Hematopoietic multipotent progenitor cell treated with erythropoietin and hydrocortisone succinate and interleukin-3 and kit ligand, for 15 days (in vitro differentiated cells): ENCODE measurements at regions not wholly inside any gene's neighbourhood (a gene's known extent, or its start where the extent isn't known, plus 50 kb on each side); places are given as distances from the start of the nearest gene placed in this dataset.
A peak's percentile ranks its signal among the peaks of the same experiment; 100 is the strongest.
"Not testable (repeated sequence)": the region's sequence is repeated elsewhere in the genome, so short reads cannot be mapped to it uniquely, and the experiment has no call there.

Source experiments
- DNase-seq: peaks from one replicate; pipeline ENCODE4 v3.0.0-alpha.2; 2015; ENCODE audit warnings: low spot score

DNA sequence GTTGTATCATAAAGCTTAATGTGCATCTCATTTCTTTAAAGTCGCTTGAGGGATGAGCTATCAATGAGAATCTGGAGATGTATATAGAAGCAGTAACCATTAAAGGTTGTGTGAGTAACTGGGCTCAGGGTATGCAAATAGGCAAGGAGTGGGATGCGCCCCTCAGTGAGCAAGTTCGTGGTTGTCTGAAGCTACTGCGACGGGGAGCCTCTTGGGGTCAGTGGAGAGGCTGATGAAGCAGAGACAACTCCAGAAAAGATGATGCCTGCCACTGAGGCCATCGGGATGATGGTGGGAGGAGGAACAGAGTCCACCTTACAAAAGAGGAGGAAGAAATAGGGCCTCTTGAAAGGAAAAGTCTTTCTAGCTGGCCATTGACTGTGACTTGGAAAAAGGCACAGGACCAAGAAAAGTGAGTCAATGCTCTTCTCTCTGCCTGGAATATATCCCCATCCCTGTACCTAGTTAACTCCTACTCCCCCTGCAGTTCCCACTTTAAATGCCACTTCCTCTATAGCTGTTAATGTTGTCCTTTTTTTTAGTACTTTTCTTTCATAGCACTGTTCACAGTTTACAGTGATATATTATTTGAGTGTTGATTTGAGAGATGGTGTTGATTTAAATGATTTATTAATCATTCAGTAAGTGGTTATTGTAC is 51.4 kb upstream of the LSM6 start:
- DNase-seq = no peak

DNA sequence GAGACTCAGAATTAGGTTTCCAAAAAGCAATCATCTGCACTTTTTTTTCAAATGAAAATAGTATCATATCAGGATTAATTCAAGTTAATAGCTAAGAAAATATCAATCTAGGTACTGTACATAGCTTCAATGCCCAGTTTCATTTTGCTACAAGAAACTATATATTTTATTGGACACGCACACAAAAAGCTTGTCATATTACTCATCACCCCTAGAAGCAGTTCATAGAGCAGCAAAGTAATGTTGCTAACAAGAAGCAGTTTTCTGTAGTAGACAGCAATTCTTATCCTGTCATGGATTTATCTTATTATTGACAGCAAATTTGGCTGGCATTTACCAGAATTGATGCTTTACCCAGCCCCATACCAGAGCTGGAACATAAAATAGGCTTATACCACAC is 52.3 kb upstream of the LSM6 start:
- DNase-seq = no peak

DNA sequence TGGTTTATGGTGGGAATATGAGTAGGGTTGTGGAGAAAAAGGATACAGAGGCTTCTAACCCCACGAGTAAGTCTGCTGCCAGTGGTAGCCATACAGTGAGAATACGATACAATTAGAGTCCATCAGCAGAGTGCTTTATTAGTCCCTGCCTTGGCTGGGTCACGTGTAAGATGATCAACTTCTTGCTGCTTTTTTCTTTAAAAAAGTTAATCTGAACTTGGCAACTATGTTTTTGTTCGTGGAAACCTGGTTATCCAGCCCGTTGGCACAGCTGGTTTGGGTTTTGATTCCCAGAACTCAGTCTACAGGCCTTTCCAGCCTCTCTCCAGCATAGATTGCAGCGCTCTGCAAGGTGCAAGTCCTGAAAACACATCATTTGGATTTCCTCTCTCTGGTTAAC is 53.1 kb upstream of the LSM6 start:
- no peak for DNase-seq

DNA sequence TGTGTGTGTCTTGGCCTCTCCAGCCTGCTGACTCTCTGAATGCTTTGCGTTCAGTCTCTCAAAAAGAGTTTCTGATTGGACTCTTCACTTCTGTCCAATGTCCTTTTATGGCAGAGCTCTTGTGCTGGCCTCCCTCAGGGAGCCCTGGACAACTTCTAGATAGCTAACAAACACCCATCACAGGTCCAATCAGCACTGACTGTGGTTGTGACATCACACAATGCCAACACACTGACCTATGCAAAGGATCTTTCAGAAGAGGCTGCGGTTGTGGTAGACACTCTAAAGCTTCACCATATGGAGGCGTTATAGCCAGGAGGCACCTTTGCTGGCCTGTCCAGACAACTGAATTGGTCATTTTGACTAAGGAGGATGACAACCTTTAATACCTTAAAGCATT is 53.8 kb upstream of the LSM6 start:
- no peak for DNase-seq

DNA sequence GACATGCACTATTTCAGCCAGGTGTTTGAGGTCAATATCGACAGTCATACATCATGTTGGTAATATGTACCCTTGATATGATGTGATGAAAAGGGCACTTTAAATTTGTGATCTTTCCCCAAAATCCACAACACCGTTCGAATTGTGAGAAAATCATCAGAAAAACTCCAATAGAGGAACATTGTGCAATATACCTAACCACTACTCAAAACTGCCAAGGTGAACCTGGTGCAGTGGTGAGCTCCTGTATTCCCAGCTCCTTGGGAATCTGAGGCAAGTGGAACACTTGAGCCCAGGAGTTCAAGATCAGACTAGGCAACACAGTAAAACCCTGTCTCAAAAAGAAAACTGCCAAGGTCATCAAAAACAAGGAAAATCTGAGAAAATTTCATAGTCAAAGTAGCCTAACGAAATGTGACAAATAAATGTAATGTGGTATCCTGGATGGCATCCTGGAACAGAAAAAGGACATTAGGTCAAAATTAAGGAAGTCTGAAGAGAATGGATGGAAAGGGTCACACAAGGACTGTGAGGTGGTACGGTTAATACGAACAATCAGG is 55.6 kb upstream of the LSM6 start:
- no peak for DNase-seq

DNA sequence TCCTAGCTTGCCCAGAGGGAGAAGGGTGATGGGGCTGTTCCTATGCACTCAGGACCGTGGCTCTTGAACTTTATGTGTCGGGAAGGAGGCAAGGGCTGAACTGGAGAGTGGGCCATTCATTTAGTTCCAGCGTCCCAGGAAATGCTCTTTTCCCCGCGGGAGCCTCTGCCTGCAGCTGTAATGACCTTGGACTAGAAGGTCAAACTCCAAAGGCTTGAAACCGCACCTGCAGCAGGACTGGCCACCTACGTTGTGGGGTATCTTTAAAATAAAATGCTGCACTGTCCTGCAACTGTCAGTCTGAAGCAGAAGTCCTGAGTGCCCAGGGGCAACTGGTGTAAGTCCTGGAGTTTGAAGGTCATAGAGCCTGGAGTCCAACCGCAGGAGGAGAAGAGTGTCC is 61.5 kb upstream of the LSM6 start:
- DNase-seq = no peak

DNA sequence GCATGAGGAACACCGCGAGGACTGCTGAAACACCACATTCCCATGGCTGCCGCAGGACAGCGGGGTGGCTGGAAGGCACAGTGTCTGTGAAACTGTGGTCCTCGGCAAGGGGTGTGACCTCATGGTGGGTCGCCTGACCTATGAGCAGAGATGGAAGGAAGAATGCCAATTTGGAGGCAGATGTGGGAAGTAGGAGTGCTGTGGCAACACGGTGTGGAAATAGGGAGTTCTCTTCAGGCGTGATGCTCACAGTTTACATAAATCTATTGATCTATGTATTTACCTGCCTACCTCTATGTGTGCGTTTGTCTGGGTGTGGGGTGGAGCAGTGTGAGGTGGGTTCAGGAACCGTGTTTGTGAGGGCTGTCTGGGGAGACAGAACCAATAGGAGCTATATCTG is 62.3 kb upstream of the LSM6 start:
- DNase-seq = no peak

DNA sequence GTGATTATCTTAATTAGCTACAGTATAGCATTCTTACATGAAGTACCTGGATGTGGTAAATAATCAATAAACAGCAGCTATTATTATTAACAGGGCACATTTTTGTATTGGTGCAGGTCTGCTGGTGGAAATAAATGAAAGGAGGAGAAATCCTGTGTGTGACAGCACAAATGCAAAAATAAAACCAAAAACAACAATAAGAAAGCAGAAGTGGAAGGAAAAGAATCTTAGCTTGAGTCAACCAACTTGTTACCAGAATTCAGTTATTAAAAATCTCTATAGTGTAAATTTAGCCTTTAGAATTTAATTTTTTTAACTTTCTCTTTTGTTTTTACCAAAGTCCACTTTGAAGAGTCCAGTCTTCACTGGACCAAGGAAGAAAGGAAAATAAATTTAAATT is 63.1 kb upstream of the LSM6 start:
- DNase-seq = no peak

DNA sequence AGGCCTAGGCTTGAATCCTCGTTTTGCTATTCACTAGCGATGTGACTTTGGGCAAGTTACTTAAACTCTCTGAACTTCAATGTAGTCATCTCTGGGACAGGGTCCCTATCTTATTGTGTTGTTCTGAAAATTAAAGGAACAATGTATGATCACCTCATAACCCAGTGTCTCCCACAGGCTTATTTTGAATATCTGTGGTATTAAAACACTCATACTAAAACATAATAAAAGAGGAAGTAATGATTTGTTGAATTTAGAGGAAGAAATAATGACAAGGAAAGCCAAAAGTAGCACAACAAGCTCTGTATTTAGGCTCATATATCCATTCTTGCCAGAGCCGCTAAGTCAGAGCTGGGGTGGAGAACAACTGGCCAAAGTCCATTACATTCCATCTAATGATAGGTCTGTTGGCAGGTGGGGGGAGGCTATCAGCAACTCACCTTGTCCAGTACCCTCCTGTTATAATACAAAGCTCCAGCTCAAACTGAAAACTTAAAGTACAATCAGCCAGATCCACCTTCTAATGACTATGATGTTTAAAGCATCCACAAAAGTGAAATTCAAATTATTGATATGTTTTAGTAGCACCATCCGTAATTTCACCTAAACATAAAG is 64.5 kb upstream of the LSM6 start:
- no peak for DNase-seq

DNA sequence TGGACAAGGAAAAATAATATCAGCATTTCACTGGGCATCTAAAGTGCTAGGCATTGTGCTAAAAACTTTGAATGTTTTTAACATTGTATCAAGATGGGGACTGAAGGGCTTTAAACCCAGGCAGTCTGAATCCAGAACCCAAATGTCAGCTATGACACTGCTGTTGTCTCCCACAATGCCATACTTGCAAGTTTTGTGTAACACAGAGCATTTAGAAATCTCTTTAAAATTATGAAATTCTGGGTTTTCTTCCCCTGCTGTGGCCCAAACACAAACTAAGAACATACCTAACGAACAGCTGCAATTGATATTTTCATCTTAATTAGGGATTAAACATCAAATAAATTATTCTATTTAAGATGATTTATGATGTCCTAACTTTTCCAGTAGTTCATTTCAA is 66.8 kb upstream of the LSM6 start:
- no peak for DNase-seq

DNA sequence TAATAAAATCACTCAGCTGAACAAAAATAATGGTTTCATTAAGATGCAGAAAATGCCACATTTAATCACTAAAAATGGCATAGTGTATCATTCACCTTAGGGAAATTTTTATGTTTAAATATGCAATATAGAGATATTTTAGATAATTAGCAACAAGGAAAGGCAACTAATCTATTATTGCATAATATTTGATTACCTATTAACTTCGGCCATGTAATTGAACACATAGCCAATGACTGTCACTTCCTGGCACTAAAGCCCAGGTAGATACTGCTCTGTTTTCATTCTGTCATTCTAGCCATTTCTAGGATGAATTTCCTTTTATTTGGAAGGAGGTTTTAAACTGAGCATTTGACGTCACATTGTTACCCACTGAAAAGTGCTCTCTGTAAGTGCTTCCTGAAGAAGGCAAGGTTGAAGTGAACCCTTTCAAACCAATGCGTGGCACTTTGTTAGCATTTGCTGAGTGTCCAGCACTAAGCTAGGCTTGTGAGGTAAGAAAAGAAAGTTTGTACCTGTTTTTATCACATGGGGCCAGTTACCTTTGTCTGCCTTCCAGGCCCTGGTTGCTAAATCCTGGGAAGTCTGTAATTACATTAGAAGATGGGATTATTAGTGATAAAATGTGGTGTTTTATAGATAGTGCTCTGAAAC is 67.8 kb upstream of the LSM6 start:
- DNase-seq = no peak

DNA sequence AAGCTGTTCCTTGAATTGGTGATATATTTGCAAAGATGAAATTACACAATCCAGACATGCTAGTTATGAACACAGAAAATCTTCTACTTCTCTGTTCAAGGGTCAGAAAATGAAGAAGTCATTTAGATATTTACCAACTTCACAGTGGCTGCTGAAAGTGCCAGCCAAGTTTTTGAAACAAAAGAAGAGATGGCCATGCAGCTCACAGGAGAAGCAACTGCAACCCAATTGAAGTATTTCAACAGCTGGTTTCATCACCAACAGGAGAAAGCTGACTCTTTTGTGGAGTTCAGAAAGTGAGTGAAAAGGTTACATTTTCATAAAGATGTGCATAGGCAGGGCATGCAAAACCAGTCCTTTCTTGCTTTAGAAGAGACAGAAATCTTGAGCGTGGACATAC is 70.1 kb upstream of the LSM6 start:
- no peak for DNase-seq

DNA sequence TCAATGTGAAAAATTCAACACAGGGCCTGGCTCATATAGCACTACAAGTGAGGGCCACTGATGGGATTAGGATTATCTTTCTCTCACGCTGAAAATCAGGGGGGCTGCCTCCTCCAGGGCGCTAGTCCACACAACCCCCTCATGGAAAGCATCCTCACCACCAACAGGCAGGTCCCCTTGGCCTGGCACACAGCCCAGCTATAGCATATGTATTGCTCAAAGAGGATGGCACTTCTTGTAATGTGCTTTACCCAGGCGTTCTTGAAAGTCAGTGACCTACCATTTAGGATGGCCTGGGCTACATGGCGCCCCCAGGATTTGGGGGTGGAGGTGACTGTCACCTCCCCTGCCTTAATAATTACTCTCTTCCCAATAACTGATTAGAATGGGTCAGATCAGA is 71.0 kb upstream of the LSM6 start:
- DNase-seq = no peak

DNA sequence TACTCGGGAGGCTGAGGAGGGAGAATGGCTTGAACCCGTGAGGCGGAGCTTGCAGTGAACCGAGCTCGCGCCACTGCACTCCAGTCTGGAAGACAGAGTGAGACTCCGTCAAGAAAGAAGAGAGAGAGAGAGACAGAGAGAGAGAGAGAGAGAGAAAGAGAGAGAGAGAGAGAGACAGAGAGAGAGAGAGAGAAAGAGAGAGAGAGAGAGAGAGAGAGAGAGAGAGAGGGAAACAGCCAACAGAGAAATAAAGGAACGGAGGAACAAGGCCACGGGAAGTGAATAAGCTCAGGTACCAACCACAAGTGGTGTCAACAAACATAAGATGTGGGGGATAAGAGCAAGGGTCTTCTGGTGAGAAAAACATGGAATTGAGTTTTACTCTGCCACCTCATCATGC is 71.5 kb upstream of the LSM6 start:
- DNase-seq = not testable (repeated sequence)

DNA sequence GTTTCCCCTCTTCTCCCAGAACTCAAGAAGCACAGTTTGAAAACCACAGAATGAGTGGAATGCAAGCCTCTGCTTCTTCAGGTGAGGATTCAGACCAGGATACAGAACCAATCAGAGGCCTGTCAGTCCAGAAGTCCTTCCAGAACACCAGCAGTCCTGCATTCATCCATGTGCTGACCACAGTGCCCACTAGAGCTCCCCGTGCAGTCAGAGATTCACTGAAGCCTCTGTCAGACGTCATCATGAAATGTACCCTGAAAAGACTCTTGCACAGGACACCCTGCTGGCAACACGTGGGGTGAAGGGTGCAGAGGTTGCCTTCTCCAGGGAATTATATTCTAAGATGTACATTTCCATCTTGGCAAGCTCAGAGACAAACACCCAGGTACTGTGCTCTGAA is 75.9 kb upstream of the LSM6 start:
- no peak for DNase-seq

DNA sequence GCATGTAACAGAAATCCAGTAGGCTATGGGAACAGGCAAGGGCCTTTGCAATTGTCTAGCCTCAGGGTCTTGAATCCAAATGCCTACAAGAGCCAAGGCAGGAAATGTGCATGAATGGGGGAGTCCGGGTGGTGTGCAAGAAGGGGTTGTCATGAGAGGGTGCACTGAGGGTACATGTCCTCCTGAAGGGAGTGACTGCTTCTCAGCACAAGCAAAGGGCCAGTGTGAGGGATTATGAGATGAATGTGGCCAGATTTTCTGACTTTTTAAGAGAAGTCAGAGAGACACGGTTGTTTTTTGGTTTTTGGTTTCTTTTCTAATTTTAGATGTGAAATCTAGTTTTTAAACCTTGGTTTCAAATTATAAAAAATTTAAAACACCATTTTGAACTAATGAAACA is 76.5 kb upstream of the LSM6 start:
- no peak for DNase-seq

DNA sequence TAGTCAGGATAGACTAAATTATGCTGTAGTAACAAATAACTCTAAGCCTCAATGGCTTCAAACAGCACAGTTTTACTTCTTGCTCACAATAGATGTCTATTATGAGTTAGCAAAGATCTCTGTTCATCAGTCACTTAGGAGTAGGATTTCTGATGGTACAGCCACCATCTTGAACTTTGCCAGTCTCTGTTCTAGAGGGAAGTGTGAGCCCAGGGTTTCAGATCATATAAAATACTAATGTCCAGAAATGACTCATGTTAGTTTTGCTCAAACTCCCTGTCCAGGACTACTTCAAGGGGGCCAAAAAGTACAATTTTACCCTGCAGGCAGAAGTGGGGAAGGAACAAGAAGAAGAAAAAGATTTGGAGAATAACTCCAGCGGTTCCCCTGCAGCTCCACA is 77.1 kb upstream of the LSM6 start:
- DNase-seq = no peak

DNA sequence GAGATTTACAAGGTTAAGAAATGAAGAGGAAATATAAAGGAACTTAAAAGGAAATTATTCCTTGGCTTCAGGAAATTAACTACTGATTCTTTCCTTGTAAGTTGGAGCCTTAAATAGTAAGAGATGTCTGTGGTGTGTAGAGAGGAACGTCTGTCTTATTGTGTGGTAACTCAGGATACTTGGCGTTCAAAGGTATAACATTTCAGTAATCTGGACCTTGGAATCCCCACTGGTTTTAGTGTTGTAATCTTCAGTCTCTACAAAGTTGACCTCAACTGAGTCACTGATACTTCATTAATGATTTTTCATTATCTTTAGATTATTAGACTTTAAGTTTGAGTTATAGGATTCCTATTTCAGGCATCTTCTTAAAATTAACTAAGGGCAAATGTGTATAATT is 79.1 kb upstream of the LSM6 start:
- DNase-seq = no peak

DNA sequence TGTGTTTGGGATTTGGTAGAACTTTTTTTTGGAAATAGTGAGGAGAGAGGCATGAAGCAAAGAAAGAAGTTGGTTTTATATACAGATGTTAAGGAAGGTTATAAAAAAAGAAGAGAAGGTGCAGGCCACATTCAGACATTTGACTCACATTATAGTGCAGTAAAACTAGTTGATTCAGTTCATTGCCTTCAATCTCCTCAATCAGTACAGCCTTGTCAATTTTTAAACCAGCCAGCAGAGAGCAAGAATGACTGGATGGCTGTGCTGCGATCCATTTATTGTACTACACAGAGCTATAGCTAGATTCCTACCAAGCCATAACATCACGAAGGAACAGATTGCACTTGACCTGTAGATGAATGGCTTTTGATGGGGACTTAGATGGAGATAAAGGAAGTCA is 79.7 kb upstream of the LSM6 start:
- DNase-seq = no peak

DNA sequence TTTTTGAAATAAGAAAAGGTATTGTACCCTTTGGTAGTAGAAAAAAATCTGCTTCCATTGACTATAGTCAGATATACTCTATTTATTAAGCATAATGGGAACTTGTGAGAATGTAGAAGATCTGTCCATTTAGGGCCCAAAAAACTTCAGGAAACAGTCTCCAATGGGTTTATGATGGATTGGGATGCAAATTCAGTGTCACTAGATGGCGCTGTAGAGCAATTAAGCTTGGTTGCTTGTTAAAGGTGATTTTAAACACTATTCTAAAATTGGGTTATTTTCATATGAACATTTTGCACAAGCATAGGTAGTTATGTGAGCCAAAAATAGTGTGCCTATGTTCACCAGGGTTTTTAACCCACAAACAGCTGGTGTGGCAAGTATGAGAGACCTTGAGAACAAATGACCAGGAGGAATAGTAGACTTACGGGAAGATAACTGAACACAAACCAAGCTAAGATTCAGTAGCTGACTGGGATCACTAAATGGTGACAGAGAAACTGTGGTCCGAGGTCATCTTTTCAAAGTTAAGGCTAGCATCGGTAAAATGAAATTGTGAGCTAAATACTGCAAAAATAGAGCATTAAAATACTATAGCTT is 80.3 kb upstream of the LSM6 start:
- peak; percentile 55 for DNase-seq

DNA sequence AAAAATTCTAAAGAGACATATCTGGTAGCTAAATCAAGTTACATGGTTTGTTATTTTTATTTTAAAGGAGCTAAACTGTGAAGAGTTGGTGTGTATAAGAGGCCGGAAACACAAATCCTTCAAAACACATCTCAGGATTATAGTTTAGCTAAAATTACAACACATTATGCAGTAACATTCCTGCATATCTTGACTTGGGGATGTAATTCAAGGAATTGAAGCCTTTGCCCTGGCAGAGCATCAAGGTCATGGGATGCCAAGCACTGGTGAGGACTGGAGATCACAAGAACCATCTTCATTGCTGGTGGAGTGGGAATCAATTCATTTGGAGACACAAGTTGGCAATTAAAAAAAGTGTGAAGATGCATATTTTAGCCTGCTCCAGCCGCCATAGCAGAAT is 86.8 kb upstream of the LSM6 start:
- no peak for DNase-seq

DNA sequence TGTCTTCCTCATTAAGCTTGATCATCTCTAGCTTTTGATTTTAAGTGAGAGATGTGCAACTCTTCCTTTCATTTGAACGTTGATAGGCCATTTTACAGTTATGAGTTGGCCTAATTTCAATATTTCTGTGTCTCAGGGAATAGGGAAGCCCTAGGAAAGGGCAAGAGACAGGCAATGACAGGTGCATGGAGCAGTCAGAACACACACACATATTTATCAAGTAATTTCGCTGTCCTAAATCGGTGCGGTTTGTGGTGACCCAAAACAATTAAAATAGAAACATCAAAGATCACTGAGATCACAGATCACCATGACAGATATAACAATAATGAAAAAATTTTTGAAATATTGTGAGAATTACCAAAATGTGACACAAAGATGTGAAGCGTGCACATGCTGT is 87.7 kb upstream of the LSM6 start:
- no peak for DNase-seq

DNA sequence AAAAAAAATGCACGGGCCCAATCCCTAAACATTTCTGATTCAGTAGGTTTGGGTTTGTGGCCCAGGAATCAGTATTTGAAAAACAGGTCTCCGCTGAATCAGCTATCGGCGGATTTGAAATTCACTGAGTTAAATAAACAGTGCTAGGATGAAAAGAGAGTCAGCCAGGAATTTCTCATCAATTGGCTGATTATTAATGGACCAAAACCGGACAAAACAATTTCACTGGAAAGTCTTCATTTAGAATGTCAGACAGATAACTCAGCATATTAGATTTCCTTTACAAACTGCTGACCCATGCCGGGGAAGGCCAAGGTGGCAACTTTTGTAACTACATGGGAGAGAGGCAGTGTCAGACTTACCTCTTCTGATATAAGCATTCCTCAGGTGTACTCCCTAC is 99.4 kb upstream of the LSM6 start:
- no peak for DNase-seq
